ENCODE measurements at regions not wholly inside any gene's neighbourhood (a gene's known extent, or its start where the extent isn't known, plus 50 kb on each side); places are given as distances from the start of the nearest gene placed in this dataset.

GRCh38 chr16:87182759-87183158, 134.4 kb downstream of the C16orf95 start:
- DNase-seq (ENCODE audit: low read depth): no peak

GRCh38 chr16:87183647-87184046, 133.5 kb downstream of the C16orf95 start:
- DNase-seq (ENCODE audit: low read depth): no peak

- no peak for DNase-seq (ENCODE audit: low read depth)
Measured at GRCh38 chr16:87185308-87185707, 131.9 kb downstream of the C16orf95 start.

GRCh38 chr16:87185983-87186382, 131.2 kb downstream of the C16orf95 start:
- DNase-seq (ENCODE audit: low read depth): no peak

GRCh38 chr16:87186446-87186845, 130.7 kb downstream of the C16orf95 start:
- DNase-seq (ENCODE audit: low read depth): no peak

GRCh38 chr16:87186876-87187533, 130.2 kb downstream of the C16orf95 start:
- DNase-seq (ENCODE audit: low read depth): no peak

GRCh38 chr16:87188104-87188503, 129.1 kb downstream of the C16orf95 start:
- no peak for DNase-seq (ENCODE audit: low read depth)

- DNase-seq (ENCODE audit: low read depth): no peak
Measured at GRCh38 chr16:87189426-87189825, 127.8 kb downstream of the C16orf95 start.

DNA sequence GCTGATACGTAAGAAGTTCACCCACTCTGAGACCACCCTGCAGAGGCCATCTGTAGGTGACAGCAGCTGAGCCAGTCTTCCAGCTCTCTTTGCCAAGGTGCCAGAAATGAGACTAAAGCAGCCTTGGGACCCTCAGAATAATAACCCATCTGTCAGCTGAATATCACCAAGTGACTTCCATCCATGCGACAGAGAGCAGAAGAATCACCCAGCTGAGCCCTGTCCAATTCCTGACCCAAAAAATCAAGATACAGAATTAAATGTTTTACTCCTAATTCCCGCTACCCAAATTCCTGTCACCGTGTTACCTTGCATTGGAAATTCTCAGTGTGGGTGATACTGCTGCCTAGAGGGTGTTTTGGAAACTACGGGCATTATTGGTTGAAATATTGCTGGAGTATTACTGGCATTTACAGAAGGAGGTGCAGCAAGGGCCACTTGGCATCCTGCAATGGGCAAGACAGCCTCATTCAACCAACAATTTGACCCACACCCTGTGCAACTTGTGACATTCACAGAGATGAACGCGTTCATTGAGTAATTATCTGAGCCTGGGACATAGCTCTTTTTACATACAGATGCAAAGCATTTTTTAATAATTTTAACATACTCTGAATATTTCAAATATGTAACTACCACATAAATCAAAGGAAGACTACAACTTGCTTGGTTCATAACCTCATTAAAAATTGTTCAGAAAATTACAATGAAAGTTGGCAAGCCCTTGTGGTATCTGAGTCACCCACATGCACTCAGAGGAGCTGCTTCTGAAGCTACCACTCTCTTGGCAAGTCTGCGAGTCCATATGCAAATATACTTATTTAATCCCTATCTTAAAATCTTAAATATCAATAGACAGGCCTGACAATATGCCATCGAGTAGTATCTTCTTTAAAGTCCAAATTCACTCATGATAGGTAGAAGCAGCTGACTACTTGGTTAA, 126.6 kb downstream of the C16orf95 start:
- DNase-seq (ENCODE audit: low read depth): no peak

- DNase-seq (ENCODE audit: low read depth): no peak
Measured at GRCh38 chr16:87192452-87193073, 124.6 kb downstream of the C16orf95 start.

GRCh38 chr16:87194172-87194571, 123.0 kb downstream of the C16orf95 start:
- DNase-seq (ENCODE audit: low read depth): no peak

DNA sequence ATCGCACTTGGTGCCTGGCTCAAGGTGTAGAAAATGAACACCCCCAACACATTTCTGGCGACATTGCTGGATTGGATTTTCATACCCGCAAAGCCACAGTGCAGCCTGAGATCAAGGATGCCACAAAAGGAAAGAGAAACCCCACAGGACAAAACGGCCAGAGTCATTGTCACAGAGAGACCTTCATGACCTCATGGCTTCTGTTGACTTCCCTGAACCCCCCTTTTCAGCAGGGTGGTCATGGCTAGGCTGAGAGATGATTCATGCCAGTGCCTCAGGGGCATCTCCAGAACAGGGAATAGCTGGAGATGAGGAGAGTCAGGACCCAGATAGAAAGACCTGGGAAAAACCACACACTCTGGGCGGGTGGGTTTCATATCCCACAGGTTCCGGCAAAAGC, 122.0 kb downstream of the C16orf95 start:
- no peak for DNase-seq (ENCODE audit: low read depth)

DNA sequence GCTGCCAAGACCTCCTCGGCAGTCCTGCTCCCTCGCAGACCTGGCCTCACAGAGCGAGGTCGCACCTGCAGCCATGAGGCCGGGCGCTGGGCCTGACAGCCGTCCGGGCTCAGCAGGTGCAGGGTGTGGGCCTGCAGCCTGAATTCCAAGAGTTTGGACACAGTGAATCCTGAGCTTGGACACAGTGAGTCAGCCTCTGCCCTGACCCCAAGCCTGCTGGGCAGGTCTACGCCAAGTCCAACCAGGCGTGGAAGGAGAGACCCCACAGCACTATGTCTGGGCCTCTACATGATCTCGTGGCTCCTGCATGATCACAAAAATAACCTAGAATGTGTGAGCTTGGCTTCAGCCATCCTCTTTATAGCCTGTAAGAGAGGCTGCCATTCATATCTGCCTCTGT, 121.0 kb downstream of the C16orf95 start:
- DNase-seq (ENCODE audit: low read depth): no peak

GRCh38 chr16:87196661-87197060, 120.5 kb downstream of the C16orf95 start:
- DNase-seq (ENCODE audit: low read depth): no peak

- DNase-seq (ENCODE audit: low read depth): no peak
Measured at GRCh38 chr16:87198328-87198832, 118.8 kb downstream of the C16orf95 start.

GRCh38 chr16:87198881-87199280, 118.3 kb downstream of the C16orf95 start:
- DNase-seq (ENCODE audit: low read depth): no peak

GRCh38 chr16:87199379-87199778, 117.8 kb downstream of the C16orf95 start:
- DNase-seq (ENCODE audit: low read depth): no peak

DNA sequence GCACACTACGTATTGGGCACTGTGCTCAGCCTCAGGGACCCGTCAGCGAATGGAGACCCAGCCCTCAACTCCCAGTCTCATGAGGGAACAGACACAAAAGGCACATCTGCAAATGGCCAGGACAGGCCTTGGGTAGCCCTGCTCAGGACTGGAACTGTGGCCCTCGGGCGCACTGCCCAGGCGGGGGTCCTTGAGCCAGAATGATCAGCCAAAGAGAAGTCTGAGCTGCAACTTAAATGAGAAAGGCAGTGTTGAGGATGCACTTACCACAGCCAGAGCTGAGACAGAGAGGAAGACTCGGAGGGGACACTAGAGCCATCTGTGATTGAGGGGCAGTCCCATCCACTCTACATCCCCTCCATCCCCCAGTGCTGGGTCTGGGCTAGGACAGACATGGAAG, 117.3 kb downstream of the C16orf95 start:
- DNase-seq (ENCODE audit: low read depth): no peak

- DNase-seq (ENCODE audit: low read depth): no peak
Measured at GRCh38 chr16:87200637-87201036, 116.6 kb downstream of the C16orf95 start.

GRCh38 chr16:87201052-87201451, 116.1 kb downstream of the C16orf95 start:
- no peak for DNase-seq (ENCODE audit: low read depth)

GRCh38 chr16:87201790-87202189, 115.4 kb downstream of the C16orf95 start:
- DNase-seq (ENCODE audit: low read depth): no peak

- DNase-seq (ENCODE audit: low read depth): no peak
Measured at GRCh38 chr16:87202346-87202745, 114.8 kb downstream of the C16orf95 start.
